GM21529 (cell line): ENCODE measurements at regions not wholly inside any gene's neighbourhood (a gene's known extent, or its start where the extent isn't known, plus 50 kb on each side); places are given as distances from the start of the nearest gene placed in this dataset.

ENCODE experiments used
- ATAC-seq: cut with Tn5 transposase; IDR thresholded peaks from one replicate; pipeline ENCODE4 v1.9.1; 2021; ENCODE audit not compliant: unreplicated experiment

DNA sequence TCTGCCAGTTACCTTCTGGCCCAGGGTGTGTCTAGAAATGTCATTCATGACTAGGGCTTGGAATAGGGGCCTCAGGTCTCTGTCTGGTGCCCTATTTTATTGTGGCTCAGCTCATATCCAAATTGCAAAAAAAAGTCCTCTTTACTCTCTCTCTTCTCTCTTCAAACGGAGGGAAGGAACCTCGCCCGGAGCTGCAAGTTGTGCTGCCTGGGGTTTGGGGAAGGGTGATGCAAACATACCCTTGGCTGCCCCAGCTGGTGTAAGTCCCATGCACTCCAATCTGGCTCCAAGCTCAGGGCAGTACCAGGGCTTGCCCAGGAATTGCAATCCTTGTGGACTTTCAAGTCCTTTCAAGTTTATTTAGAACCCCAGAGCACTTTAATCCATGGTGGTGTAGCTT, 549.6 kb downstream of the PCDH17 start:
- ATAC-seq: no peak

DNA sequence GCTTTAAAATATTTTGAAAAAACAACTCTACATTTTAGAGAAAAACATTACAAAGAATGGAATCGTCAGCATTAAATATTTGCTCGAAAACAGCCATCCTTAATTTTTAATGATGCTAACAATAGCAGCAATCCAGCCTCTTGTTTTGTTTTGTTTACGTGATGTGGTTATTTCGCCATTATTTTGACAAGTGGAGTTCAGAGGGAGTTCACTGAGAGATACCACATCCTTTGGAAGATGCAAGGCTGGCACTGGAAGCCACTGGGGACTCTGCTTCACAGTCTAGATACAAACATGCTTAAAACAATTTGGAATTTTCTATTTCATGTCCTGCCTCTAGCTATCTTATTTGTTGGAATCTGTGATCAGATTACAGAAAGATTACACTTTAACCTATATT, 556.3 kb downstream of the PCDH17 start:
- no peak for ATAC-seq

DNA sequence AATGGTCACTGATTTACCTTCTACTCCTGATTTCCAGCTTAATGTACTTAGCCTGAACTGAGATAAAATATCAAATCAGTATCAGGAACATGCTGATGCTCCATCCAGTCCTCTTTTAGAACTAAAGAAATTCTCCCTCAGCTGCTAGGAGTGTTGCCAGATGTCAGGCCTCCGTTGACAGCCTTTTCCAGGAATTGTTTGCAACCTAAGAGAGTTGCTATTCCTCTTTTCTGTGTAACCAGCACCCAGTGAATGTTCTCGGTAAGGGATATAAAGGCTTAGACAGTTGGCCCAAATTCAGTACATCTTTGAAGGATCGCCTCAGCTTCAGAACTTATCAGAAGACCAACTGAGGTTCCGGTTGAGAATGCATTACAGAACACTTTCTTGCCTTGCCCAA, 559.0 kb downstream of the PCDH17 start:
- ATAC-seq: no peak

DNA sequence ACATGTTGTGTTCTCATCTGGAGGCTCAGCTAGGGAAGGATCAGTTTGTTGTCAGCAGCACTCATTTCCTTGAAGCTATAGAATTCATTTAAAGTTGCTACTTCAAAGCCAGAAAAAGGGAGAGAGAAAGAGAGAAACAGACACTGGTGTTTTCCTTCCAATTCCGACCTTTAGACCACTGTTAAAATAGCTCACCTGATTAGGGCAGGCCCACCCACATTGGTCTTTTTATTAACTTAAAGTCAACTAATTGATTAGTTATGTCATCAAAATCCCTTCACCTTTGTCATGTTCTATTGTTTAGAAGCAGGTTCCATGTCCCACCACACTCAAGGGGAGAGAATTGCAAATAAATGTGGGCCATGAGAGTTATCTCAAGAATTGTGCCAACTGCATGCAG, 560.2 kb downstream of the PCDH17 start:
- ATAC-seq: no peak

DNA sequence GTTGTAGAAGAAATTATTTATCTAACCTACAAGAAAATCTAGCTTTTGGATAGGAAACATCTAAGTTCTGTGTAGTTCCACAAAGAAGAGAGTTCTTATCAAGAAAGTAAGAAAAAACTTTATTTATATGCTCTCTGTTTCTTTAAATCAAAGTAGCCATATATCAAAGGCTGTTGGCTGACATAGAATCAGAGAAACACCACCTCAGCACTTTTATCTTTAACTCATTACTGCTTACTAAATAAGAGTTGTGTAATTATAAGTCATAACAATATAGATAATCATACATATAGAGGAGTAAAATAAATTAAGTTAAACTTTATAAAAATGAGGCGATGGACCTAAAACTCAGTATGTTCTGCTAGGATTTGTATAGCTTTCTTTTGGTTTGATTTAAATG, 570.6 kb downstream of the PCDH17 start:
- no peak for ATAC-seq

DNA sequence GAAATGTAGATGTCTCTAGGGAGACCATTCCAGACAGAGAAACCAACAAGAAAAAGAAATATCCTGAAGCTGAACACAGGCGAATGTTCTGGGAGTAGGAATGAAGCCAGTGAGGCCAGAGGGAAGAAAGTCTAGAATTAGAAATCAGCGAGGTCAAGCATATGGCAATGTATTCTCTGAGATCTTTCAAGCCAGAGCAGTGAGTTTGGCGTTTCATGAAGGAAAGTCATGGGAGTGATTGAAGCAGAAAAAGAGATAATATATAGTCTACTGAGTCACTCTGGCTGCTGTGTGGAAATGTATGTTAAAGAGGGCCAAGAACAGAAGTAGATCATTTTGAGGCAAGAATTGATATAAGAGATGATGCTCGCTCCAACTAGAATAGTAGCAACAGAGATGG, 576.0 kb downstream of the PCDH17 start:
- ATAC-seq: no peak

DNA sequence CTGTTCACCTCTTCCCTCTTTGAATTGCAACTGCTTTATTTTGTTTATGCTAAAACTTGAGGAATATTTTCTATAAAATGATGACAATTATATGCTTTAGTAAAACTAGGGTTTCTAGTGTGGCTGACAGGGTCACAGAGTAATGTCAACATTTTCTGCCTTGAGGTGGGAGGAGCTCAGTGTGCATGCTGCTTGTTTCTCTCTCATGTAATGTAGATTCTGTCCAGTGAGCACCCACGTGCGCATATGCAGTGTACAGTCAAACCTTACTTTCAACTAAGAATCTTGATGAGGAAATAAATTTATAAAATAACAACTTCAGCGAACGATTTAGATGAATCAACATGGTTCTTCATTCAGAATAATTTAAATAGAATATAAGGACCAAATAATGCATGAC, 603.9 kb downstream of the PCDH17 start:
- no peak for ATAC-seq

DNA sequence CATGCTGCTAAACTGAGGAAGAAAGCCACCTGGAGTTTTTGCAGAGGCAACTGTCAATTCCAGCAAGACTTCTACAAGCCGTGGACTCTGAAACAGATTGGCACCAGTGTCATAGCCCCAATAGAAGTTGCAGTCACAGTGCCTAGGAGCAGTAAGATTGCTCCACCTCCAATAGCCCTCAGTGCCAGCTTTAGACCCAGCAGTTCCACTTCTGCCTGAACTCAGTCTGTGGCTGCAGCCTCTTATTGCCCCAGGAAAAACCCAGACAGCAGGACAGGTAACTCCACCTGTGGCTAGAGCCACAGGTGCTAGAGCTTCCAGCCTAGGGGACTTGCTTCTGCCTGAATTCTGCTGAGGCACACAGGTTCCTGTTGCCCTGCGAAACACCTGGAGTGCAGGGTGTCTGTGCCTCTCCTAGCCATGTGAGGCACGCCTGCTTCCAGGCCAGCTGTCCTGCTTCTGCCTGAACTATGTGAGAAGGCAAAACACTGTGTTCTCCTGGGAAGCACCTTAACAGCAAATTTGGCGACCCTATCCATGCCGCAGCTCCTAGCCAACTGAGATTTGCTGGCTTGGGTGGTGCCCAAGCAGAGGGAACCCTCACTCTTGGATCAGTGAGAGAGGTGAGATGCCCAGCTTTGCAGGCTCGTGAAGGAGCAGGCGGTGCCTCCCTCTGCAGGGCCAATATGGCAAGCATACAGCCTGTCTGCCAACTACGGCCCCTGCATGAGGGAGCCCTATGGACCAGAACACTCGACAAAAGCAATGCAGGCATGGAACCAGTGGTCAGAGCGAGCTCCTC, 607.6 kb downstream of the PCDH17 start:
- no peak for ATAC-seq

DNA sequence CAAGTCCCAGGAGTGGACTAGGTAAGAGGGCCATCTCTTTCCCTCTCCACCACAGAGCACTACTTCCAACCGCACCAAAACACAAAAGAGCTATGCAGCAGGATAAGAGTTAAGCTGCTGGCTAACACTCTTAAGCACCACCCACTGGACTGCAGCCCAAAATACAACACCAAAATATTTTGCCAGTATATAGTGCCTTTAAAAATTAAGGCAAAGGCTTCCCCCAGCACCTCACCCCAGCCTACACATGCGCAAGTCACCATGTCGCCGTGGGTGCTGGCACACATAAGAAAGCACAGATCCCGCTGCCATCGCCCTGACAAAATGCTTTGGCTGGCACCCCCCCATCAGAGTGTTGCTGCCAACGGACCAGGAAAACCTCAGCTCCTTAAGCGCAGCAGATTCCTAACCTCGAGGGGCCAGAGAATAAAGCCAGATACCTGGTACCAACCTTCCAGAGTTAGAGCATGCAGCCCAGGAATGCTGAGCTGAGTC, 608.3 kb downstream of the PCDH17 start:
- ATAC-seq: no peak

DNA sequence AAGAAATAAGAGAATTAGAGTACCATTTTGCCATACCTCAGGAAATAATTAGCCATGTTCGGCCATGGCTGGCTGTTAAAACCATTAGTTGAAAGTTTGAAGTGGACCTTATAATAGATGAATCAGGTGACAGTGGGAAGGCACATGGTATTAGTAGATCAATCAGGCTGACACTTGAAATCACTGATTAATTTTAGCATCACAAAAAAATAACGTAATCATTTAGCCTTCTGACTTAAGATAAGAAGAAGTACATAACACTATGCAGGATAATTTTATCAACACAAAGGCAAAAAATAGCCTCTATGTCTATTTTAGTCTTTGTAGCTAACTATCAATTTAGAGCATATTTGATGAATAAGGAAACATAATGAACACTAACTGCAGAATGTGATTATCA, 615.5 kb downstream of the PCDH17 start:
- no peak for ATAC-seq

DNA sequence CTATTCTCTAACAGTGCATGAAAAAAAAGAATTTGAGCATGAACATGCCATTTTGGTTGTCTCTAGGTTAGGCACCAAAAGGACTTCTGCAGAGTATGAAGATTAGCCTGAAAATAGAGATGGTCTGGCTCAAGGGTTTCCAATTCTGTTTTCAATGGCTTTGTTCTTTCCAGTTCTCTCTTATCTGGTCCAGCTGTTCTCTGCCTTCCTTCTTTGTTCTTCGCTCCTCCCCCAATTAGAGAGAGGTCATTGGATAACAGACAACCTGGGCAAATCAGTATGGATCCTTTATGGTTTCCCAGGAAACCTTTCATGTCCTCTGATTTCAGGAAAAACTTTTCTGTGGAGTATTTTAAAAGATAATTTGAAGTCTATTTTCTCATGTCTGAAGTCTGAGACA, 623.4 kb downstream of the PCDH17 start:
- no peak for ATAC-seq

DNA sequence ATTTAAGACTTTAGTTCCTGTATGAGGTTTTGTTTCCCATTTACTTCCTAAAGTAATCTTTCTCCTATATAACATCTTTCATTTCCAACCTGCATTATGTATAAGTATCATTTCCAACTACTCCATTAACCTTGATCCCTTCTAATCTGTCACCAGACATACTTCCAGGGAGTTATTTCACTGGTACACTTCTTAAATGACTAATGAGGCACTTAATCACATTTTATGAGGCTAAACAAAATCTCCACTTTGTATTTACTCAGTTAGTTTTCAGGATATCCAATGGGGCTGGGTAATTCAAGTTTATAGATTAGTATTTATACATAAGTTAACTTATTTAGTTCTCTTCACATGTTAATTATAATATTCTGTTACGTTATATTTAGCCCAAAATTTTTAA, 634.7 kb downstream of the PCDH17 start:
- ATAC-seq: no peak

DNA sequence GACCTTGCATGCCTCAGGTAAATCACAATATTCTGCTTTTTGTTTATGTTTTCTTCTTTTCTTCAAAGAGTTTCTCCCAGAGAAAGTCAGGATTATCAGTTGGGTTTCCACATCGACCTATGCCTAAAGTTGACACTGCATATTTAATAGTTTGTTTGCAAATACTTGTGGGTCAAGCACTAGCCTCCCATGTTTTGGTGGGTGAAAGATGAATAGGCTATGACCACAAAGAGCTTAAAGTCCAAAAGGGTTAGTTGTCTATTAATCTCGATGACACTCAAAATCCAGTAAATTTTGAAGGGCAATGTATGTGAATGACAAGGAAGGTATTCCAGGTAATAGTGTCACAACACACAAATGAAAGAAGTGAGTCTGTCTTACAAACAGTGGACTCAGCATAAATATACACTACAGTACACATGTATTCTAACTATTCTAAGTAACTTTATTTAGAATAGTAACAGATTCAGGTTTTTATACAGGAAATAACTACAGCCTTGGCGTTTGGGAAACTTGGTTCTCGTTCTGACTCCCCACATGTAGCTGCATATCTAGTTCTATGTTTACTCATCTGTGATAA, 667.1 kb downstream of the PCDH17 start:
- ATAC-seq: no peak

DNA sequence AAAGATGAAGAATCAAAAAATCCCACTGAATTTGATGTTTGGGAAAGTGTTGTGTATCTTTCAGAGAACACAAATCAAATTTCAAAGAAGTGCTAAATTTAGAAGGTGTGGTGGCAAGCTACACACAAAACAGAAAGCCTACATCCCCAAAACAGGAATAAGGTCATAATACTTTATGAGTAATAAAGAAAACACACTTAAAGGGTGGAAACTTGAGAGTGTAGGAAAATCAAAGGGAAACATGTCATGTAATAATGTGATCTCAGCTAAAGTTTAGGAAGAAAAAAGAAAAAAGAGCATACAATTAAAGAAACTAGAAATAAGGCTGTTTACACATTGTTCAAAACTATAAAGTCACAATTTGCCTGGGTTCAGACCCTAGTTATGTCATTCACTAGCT, 668.7 kb downstream of the PCDH17 start:
- ATAC-seq: no peak

DNA sequence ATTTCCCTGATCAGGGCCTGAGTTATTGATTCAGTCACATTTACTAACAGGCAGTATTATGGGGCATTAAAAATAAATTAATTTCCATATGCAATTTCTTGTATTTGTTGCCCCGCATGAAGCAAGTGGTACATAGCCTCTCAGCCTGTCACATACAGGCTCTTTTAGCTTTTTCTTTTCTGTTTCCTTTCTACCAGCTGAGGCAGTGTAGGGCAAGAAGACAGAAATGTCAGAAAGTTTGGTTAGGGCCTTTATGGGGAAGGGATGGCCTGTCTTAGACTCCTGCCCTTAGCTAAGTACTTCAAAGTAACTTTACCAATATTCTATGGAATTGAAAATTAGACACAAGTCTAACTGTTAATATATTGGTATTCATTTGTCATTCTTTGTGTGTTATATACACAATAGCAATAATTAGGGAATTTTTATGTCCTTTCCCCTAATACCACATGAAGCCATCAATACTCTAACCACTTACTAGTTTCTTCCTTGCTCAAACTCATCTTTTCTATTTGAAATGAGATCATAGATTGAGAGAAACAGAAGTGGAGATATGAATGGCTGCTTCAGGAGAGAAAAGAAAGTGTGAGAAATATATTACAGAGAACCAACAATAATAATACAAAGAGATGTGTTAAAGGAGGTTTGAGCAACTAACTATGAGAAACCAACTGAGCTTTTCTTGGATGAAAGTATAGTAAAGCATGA, 669.6 kb downstream of the PCDH17 start:
- ATAC-seq: no peak

DNA sequence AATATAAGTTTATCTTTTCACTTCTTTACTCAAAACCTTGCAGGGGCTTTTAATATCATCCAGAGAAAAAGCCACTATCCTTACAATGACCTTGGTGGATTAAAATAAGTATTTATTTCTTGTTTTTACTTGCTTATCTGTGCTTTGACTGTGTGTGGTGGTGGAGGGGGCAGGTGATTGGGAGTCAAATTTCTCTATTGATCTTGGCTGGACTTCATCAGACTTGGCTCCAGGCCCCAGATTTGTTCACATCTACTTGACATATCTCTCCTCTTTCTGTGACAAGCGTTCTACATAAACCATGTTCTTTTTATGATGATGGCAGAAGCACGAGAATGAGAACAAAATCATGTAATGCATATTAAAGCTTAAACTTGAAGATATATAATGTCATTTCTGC, 670.8 kb downstream of the PCDH17 start:
- no peak for ATAC-seq

DNA sequence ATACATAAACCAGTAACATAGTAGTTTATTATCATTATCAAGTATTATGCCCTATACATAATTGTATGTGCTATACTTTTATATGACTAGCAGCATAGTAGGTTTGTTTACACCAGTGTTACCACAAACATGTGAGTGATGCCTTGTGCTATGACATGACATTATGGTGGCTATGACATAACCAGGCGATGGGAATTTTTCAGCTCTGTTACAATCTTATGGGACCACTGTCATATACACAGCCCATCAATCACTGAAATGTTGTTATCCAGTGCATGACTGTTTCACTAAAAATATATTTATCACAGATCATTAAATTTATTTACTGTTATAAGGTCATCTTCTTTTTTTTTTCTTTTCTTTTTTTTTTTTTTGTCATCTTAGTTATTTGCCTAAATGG, 674.5 kb downstream of the PCDH17 start:
- ATAC-seq: no peak

DNA sequence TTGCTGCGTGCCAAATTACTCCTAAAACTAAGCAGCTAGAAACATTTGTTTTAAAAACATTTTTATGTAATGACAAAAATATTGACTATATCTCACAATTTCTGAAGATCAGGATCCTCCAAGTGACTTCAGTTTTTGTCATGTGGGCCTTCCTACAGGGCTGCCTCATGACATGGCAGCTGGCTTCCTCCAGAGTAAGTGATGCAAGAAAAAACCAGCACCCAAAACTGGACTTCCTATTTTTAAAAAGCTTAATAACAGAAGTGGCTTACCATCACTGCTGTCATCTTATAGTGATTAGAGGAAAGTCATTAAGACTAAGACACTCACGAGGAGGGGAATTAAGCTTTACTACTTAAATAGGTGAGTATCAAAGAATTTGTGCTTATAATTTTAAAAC, 681.7 kb downstream of the PCDH17 start:
- no peak for ATAC-seq

DNA sequence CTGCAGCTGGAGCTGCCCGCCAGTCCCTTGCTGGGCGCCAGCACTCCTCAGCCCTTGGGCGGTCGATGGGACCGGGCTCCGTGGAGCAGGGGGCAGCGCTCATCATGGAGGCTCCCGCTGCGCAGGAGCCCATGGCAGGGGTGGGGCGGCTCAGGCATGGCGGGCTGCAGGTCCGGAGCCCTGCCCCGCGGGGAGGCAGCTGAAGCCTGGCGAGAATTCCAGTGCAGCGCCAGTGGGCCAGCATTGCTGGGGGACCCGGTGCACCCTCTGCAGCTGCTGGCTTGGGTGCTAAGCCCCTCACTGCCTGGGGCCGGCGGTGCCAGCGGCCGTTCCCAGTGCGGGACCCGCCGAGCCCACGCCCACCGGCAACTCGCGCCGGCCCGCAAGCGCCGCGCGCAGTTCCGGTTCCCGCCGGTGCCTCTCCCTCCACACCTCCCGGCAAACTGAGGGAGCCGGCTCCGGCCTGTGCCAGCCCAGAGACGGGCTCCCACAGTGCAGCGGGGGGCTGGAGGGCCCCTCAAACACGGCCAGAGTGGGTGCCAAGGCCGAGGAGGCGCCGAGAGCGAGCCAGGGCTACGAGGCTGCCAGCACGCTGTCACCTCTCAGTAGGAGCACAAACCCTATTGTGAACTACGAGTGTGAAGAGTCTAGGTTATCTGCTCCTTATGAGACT, 687.1 kb downstream of the PCDH17 start:
- ATAC-seq: no peak

DNA sequence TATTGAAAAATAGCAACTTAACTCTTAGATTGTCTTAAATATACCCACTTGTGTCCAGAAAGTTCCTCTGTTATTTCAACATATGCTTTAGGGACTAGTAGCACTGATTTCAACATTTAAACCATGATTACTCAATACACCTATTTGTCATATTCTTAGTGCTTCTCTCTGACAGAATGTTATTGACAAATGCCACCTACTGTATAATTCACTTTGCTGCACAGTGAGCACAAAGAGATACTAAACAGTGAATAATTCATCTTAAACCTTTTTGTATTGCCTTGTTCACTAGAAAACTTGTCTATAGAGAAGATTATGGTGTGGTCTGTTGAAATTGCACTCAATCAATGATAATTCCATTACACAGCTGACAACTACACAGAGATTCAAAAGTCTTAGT, 692.6 kb downstream of the PCDH17 start:
- ATAC-seq: no peak

DNA sequence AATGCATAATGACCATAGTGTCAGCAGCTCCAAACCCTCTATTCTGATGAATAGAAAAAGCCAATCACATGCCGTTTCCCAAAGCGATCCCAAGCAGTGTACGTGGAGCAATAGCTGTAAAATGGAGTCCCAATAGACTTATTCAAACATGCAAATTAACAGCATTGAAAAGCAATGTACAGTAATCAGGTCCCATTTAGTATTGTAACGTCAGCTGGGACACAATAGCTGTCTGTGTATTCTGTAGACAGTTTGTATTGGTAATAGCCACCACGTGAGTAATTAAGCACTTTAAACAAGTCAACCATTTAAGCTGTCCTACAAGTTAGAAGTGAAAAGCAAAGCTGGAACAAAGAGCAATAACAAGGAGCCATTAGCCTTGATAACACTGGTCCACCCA, 698.2 kb downstream of the PCDH17 start:
- no peak for ATAC-seq

DNA sequence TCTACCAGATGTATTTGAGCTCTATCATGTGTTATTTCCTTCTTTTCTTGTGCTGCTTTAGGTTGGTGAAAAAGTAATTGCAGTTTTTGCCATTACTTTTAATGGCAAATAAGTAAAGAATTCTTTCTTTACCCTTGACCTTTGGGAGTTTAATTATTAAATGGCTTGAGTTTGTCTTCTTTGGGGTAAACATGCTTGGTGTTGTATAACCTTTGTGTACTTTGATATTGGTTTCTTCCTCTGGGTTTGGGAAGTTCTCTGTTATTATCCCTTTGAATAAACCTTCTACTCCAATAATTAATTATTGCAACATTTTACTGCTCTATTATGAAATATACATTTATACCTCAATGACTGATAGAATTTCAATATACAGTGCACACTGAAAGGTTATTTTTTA, 709.4 kb downstream of the PCDH17 start:
- ATAC-seq: no peak
